ENCODE measurements at regions not wholly inside any gene's neighbourhood (a gene's known extent, or its start where the extent isn't known, plus 50 kb on each side); places are given as distances from the start of the nearest gene placed in this dataset.

DNA sequence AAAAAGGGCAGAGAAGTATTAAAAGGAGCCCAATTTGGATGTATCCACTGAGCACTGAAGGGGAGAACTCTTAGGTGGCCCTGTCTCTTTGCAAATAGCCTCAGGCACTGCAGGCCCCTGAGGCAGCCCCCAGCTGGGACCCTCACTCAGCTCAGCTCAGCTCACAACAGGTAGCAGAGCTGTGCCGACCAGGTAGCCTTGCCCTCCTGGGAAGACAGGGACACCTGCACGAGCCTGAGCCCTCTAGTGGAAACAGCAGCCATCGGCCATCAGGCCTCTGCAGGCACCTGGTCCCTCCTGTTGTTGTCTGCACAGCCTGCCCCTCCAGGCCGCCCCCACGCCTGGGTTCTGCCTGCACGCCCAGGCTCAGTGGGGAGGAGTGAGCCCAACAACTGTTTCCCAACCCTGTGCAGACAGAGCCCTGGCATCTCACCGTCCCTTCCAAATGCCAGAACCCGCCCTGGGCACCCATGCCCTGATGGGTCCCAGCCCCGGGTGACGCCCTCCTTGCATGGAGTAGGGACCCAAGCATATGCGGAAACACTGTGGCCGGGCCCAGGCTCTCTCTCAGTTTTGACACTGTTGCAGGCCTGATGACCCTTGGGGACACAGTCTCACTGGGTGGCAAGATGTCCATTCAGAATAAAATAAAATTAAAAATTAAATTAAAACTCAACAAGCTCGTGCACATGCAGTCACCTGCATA is 60.0 kb upstream of the AJAP1 start:
- TF ChIP-seq CTCF (IDR thresholded peaks at IDR 0.05) (no peak), POLR2AphosphoS5 (IDR thresholded peaks at IDR 0.05) (no peak), POLR2A (IDR thresholded peaks at IDR 0.05) (no peak)
